ENCODE measurements at regions not wholly inside any gene's neighbourhood (a gene's known extent, or its start where the extent isn't known, plus 50 kb on each side); places are given as distances from the start of the nearest gene placed in this dataset.

DNA sequence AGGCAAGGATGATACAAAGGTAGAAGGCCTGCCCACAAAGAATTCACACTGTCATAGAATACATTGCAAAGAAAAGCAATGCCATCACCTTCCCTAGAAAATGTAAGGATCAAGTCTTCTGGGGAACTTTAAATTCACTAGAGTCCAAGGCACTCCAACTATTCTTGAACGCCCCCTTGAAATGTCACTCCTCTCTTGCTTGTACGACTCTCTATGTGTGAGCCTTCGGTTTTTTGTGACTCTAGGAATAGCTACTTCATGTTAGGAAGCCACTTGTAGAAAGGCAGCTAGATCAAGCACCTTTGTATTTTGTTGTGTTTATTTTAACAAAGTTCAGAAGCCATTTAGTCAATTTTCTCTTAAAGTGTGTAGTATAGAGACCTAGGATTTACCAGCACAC, 159.2 kb upstream of the ARID1B start:
- Histone ChIP-seq H3K27ac (ENCODE audit: insufficient read depth, low read length) (no peak overlapping the region), H3K9ac (ENCODE audit: low read depth, low read length) (no peak overlapping the region), H3K27me3 (ENCODE audit: control insufficient read depth, insufficient read depth, low read length) (peaks cover 10% of the 10 kb centered on the region), H4K8ac (ENCODE audit: low read depth in 2 of 2, low read length in 2 of 2) (no peak overlapping the region), H4K5ac (ENCODE audit: low read depth, low read length) (no peak overlapping the region), H2BK20ac (ENCODE audit: low read depth, low read length) (no peak overlapping the region), H2AK5ac (ENCODE audit: low read depth, low read length) (no peak overlapping the region), H3K79me1 (ENCODE audit: low read depth in 1 of 2, low read length in 2 of 2) (no peaks in the 10 kb centered on the region), H2AK9ac (replicated peaks; ENCODE audit: low read depth, low read length, poor library complexity) (no peak overlapping the region), H3K4me3 (ENCODE audit: insufficient read depth, low read depth, low read length) (no peak overlapping the region), H2BK15ac (ENCODE audit: low read depth, low read length) (no peak overlapping the region), H4K20me1 (ENCODE audit: insufficient read depth, low read length) (no peaks in the 10 kb centered on the region), H3K23ac (ENCODE audit: low read depth, low read length) (no peak overlapping the region), H2BK5ac (ENCODE audit: low read depth, low read length, poor library complexity, severe bottlenecking) (no peak overlapping the region), H3K9me3 (ENCODE audit: control insufficient read depth, insufficient read depth, low read length) (0 out of 2 replicates have a peak, but pooled peaks cover 3% of the 10 kb centered on the region), H3K18ac (ENCODE audit: low read depth, low read length) (no peak overlapping the region), H2AFZ (replicated peaks; ENCODE audit: low read length, poor library complexity) (no peak overlapping the region), H3K4ac (ENCODE audit: low read depth, low read length) (no peak overlapping the region), H3K9me1 (ENCODE audit: insufficient read depth, low read length) (no peaks in the 10 kb centered on the region), H3K36me3 (ENCODE audit: control insufficient read depth, insufficient read depth, low read length) (no peaks in the 10 kb centered on the region), H3K4me2 (ENCODE audit: low read depth, low read length) (no peak overlapping the region), H3K56ac (ENCODE audit: extremely low read depth, insufficient read depth, low read length) (no peak overlapping the region), H2BK120ac (ENCODE audit: low read depth, low read length) (no peak overlapping the region), H3K14ac (replicated peaks; ENCODE audit: low read depth, low read length) (no peak overlapping the region), H4K91ac (ENCODE audit: insufficient read depth, low read depth, low read length) (no peak overlapping the region), H3K4me1 (ENCODE audit: control insufficient read depth, insufficient read depth, low read length) (no peaks in the 10 kb centered on the region)
- WGBS, 2 experiments (ENCODE audit: extremely low coverage in 2 of 2, insufficient read length in 1 of 2), result no CpG with 5 or more reads among the region's 3 CpGs
- dilution Hi-C loops (cut with HindIII; ENCODE audit: low sequenced_read_pairs, unreplicated experiment), result no loop called here
- BruUV-seq (replicated peaks), result no TSS peak
- ChIA-PET CTCF (no interaction called here), POLR2A (ENCODE audit: unreplicated experiment) (no interaction called here)
- in situ Hi-C loops (cut with MboI; ENCODE audit: low sequenced_read_pairs), result no loop called here
- DNase-seq (no peak), ATAC-seq (ENCODE audit: low read depth) (no peak)
- intact Hi-C loops (cut with micrococcal nuclease), result no loop called here
- TF ChIP-seq MXI1 (IDR thresholded peaks at IDR 0.05; ENCODE audit: borderline replicate concordance, low read depth, low read length) (no peak), RCOR1 (IDR thresholded peaks at IDR 0.05; ENCODE audit: insufficient replicate concordance, low read length) (no peak)
